HL-60 (cell line): ENCODE measurements at regions not wholly inside any gene's neighbourhood (a gene's known extent, or its start where the extent isn't known, plus 50 kb on each side); places are given as distances from the start of the nearest gene placed in this dataset.

Source experiments
- CTCF ChIP-seq: IDR thresholded peaks from one replicate; pipeline ENCODE4 v1.5.1; 2011; ENCODE audit warnings: low read length, control low read depth, inconsistent platforms; ENCODE audit not compliant: insufficient read depth
- GABPA ChIP-seq: IDR thresholded peaks from 2 replicates; pipeline ENCODE4 v1.6.1; 2012; ENCODE audit warnings: low read depth
- POLR2AphosphoS5 ChIP-seq: IDR thresholded peaks from 2 replicates; pipeline ENCODE4 v1.6.1; 2012; ENCODE audit warnings: low read depth
- REST ChIP-seq: IDR thresholded peaks from 2 replicates; pipeline ENCODE4 v1.6.1; 2012; ENCODE audit warnings: low read depth; ENCODE audit not compliant: insufficient replicate concordance

GRCh38 chr9:88645879-88646199 lies 110.9 kb downstream of the NXNL2 start:
- TF ChIP-seq POLR2AphosphoS5, result no peak
- no peak for TF ChIP-seq CTCF
- no peak for TF ChIP-seq REST
- TF ChIP-seq GABPA, result no peak
